WTC11 (cell line): ENCODE measurements at regions not wholly inside any gene's neighbourhood (a gene's known extent, or its start where the extent isn't known, plus 50 kb on each side); places are given as distances from the start of the nearest gene placed in this dataset.

Experiments
- ATAC-seq: fragments of 200-7000 bp; cut with Tn5 transposase; 2 replicates; pipeline ENCODE4 v1.10.0; 2021; ENCODE audit warnings: mild to moderate bottlenecking, moderate library complexity
- CTCF ChIA-PET: fragments of 300-600 bp; sonication (Branson Sonifier 250); formaldehyde crosslinking; loops from one replicate; lab custom pipeline; 2021; ENCODE audit warnings: antibody characterized with exemption; lab: Charles Lee
- POLR2A ChIA-PET: fragments of 350-600 bp; sonication (Branson Sonifier 250); formaldehyde crosslinking; loops from one replicate; lab custom pipeline; 2021; ENCODE audit warnings: antibody characterized with exemption; lab: Charles Lee
- DNase-seq: peaks from one replicate; pipeline ENCODE4 v3.0.0; 2021; ENCODE audit warnings: low spot score
- H3K27ac Mint-ChIP-seq: 2 replicates; pipeline ENCODE4 v1.8.0; 2021; ENCODE audit warnings: mixed read lengths
- H3K27me3 Mint-ChIP-seq: 2 replicates; pipeline ENCODE4 v1.8.0; 2021; ENCODE audit warnings: low read depth, mild to moderate bottlenecking, moderate library complexity, mixed read lengths
- H3K36me3 Mint-ChIP-seq: 2 replicates; pipeline ENCODE4 v1.8.0; 2021; ENCODE audit warnings: mixed read lengths
- H3K4me1 Mint-ChIP-seq: 2 replicates; pipeline ENCODE4 v1.8.0; 2022; ENCODE audit warnings: mixed read lengths
- H3K4me3 Mint-ChIP-seq: 2 replicates; pipeline ENCODE4 v1.8.0; 2021; ENCODE audit warnings: mild to moderate bottlenecking, moderate library complexity, mixed read lengths
- H3K9me3 Mint-ChIP-seq: 2 replicates; pipeline ENCODE4 v1.8.0; 2021; ENCODE audit warnings: mixed read lengths
- CBFB ChIP-seq: sonication (generic); formaldehyde crosslinking; IDR thresholded peaks from 2 replicates; pipeline ENCODE4 v1.8.1; 2022; ENCODE audit warnings: mild to moderate bottlenecking, low read depth, missing genetic modification reagents
- GABPB1 ChIP-seq: sonication (generic); formaldehyde crosslinking; IDR thresholded peaks from 2 replicates; pipeline ENCODE4 v1.8.1; 2023; ENCODE audit warnings: mild to moderate bottlenecking, missing genetic modification reagents
- HMGA2 ChIP-seq: fragments of 250-450 bp; sonication (Bioruptor Pico); IDR thresholded peaks from 2 replicates; pipeline ENCODE4 v1.4.0; 2021; ENCODE audit warnings: mild to moderate bottlenecking, moderate library complexity
- IRF1 ChIP-seq: sonication (generic); formaldehyde crosslinking; IDR thresholded peaks from 2 replicates; pipeline ENCODE4 v1.8.0; 2023; ENCODE audit warnings: missing genetic modification reagents
- IRF2 ChIP-seq: sonication (generic); formaldehyde crosslinking; IDR thresholded peaks from 2 replicates; pipeline ENCODE4 v1.8.0; 2022; ENCODE audit warnings: low read depth, missing genetic modification reagents, borderline replicate concordance
- JAZF1 ChIP-seq: fragments of 250-450 bp; sonication (Bioruptor Pico); IDR thresholded peaks from 2 replicates; pipeline ENCODE4 v1.9.0; 2021; ENCODE audit warnings: moderate library complexity, mild to moderate bottlenecking, inconsistent platforms
- JUN ChIP-seq: sonication (generic); formaldehyde crosslinking; IDR thresholded peaks from 2 replicates; pipeline ENCODE4 v1.8.0; 2023; ENCODE audit warnings: mild to moderate bottlenecking, missing genetic modification reagents
- MYBL2 ChIP-seq: sonication (generic); formaldehyde crosslinking; IDR thresholded peaks from 2 replicates; pipeline ENCODE4 v1.8.1; 2023; ENCODE audit warnings: mild to moderate bottlenecking, moderate library complexity, missing genetic modification reagents
- NFE2L1 ChIP-seq: sonication (generic); formaldehyde crosslinking; IDR thresholded peaks from 2 replicates; pipeline ENCODE4 v1.8.1; 2023; ENCODE audit warnings: missing genetic modification reagents
- NR1H2 ChIP-seq: sonication (generic); formaldehyde crosslinking; IDR thresholded peaks from 2 replicates; pipeline ENCODE4 v1.9.0; 2021; ENCODE audit warnings: mild to moderate bottlenecking, moderate library complexity, missing genetic modification reagents
- RELA ChIP-seq: sonication (generic); formaldehyde crosslinking; IDR thresholded peaks from 2 replicates; pipeline ENCODE4 v1.8.1; 2022; ENCODE audit warnings: missing genetic modification reagents, mild to moderate bottlenecking, borderline replicate concordance
- SMAD4 ChIP-seq: sonication (generic); formaldehyde crosslinking; IDR thresholded peaks from 2 replicates; pipeline ENCODE4 v1.8.0; 2022; ENCODE audit warnings: mild to moderate bottlenecking, missing genetic modification reagents
- STAT6 ChIP-seq: sonication (generic); formaldehyde crosslinking; conservative IDR thresholded peaks from 2 replicates; pipeline ENCODE4 v1.8.1; 2023; ENCODE audit warnings: mild to moderate bottlenecking, low read depth, missing genetic modification reagents, moderate library complexity
- TP53 ChIP-seq: sonication (generic); formaldehyde crosslinking; IDR thresholded peaks from 2 replicates; pipeline ENCODE4 v1.8.1; 2023; ENCODE audit warnings: mild to moderate bottlenecking, missing genetic modification reagents
- ZNF232 ChIP-seq: sonication (generic); formaldehyde crosslinking; IDR thresholded peaks from 2 replicates; pipeline ENCODE4 v1.8.0; 2022; ENCODE audit warnings: mild to moderate bottlenecking, missing genetic modification reagents
- ZNF317 ChIP-seq: sonication (generic); formaldehyde crosslinking; IDR thresholded peaks from 2 replicates; pipeline ENCODE4 v1.8.1; 2023; ENCODE audit warnings: low read depth, mild to moderate bottlenecking, moderate library complexity, missing genetic modification reagents, borderline replicate concordance
- ZNF423 ChIP-seq: fragments of 250-450 bp; sonication (Bioruptor Pico); IDR thresholded peaks from 2 replicates; pipeline ENCODE4 v2.1.2; 2022; ENCODE audit warnings: mild to moderate bottlenecking, moderate library complexity
- ZNF671 ChIP-seq: fragments of 250-450 bp; sonication (Bioruptor Pico); IDR thresholded peaks from 2 replicates; pipeline ENCODE4 v1.8.0; 2021; ENCODE audit warnings: mild to moderate bottlenecking
- TF ChIP-seq, protein P1 (sequence below): fragments of 250-450 bp; sonication (Bioruptor Pico); IDR thresholded peaks from 2 replicates; pipeline ENCODE4 v2.1.2; 2022; ENCODE audit warnings: mild to moderate bottlenecking, moderate library complexity
- TF ChIP-seq, protein P2 (sequence below): sonication (generic); formaldehyde crosslinking; IDR thresholded peaks from 2 replicates; pipeline ENCODE4 v1.8.1; 2022; ENCODE audit warnings: low read depth, mild to moderate bottlenecking, moderate library complexity, missing genetic modification reagents, borderline replicate concordance
- TF ChIP-seq, protein P3 (sequence below): sonication (generic); formaldehyde crosslinking; IDR thresholded peaks from 2 replicates; pipeline ENCODE4 v1.8.1; 2023; ENCODE audit warnings: mild to moderate bottlenecking, missing genetic modification reagents, moderate library complexity
- TF ChIP-seq, protein P4 (sequence below): sonication (generic); formaldehyde crosslinking; IDR thresholded peaks from 2 replicates; pipeline ENCODE4 v1.8.1; 2022; ENCODE audit warnings: mild to moderate bottlenecking, moderate library complexity, missing genetic modification reagents
- TF ChIP-seq, protein P5 (sequence below): sonication (generic); formaldehyde crosslinking; IDR thresholded peaks from 2 replicates; pipeline ENCODE4 v1.8.1; 2023; ENCODE audit warnings: mild to moderate bottlenecking, missing genetic modification reagents, borderline replicate concordance

GRCh38 chr7:52764492-52765169 is 270.8 kb upstream of the POM121L12 start:
- Mint-ChIP-seq H3K36me3 (no peaks in the 10 kb centered on the region), H3K27me3 (no peaks in the 10 kb centered on the region), H3K9me3 (no peaks in the 10 kb centered on the region), H3K27ac (no peak overlapping the region), H3K4me3 (no peak overlapping the region), H3K4me1 (no peaks in the 10 kb centered on the region)
- ATAC-seq (no peak), DNase-seq (no peak)
- no peak for TF ChIP-seq ZNF317
- TF ChIP-seq STAT6 (CRISPR knock-in tag): no peak
- ChIA-PET POLR2A (no interaction called here), CTCF (no interaction called here)

GRCh38 chr7:52758356-52758755 is 277.1 kb upstream of the POM121L12 start:
- no peak for ATAC-seq
- TF ChIP-seq NR1H2 (CRISPR knock-in tag) (no peak), NFE2L1 (no peak), TP53 (CRISPR knock-in tag) (no peak), ZNF671 (no peak), SMAD4 (CRISPR knock-in tag) (no peak), GABPB1 (no peak), IRF1 (no peak), CBFB (CRISPR knock-in tag) (no peak), JUN (no peak)
- TF ChIP-seq, protein P1, sequence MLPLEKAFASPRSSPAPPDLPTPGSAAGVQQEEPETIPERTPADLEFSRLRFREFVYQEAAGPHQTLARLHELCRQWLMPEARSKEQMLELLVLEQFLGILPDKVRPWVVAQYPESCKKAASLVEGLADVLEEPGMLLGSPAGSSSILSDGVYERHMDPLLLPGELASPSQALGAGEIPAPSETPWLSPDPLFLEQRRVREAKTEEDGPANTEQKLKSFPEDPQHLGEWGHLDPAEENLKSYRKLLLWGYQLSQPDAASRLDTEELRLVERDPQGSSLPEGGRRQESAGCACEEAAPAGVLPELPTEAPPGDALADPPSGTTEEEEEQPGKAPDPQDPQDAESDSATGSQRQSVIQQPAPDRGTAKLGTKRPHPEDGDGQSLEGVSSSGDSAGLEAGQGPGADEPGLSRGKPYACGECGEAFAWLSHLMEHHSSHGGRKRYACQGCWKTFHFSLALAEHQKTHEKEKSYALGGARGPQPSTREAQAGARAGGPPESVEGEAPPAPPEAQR (CRISPR knock-in tag): no peak
- TF ChIP-seq, protein P2, sequence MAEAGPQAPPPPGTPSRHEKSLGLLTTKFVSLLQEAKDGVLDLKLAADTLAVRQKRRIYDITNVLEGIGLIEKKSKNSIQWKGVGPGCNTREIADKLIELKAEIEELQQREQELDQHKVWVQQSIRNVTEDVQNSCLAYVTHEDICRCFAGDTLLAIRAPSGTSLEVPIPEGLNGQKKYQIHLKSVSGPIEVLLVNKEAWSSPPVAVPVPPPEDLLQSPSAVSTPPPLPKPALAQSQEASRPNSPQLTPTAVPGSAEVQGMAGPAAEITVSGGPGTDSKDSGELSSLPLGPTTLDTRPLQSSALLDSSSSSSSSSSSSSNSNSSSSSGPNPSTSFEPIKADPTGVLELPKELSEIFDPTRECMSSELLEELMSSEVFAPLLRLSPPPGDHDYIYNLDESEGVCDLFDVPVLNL: no peak
- TF ChIP-seq, protein P3, sequence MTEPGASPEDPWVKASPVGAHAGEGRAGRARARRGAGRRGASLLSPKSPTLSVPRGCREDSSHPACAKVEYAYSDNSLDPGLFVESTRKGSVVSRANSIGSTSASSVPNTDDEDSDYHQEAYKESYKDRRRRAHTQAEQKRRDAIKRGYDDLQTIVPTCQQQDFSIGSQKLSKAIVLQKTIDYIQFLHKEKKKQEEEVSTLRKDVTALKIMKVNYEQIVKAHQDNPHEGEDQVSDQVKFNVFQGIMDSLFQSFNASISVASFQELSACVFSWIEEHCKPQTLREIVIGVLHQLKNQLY: no peak
- TF ChIP-seq, all 79 proteins: peak for 0
- H3K27me3 Mint-ChIP-seq: no peaks in the 10 kb centered on the region
- ChIA-PET POLR2A (no interaction called here), CTCF (no interaction called here)
- no peak overlapping the region for H3K4me3 Mint-ChIP-seq
- no peaks in the 10 kb centered on the region for H3K9me3 Mint-ChIP-seq
- no peak overlapping the region for H3K27ac Mint-ChIP-seq
- DNase-seq: no peak
- H3K36me3 Mint-ChIP-seq: no peaks in the 10 kb centered on the region
- no peaks in the 10 kb centered on the region for H3K4me1 Mint-ChIP-seq

GRCh38 chr7:52753855-52754254 is 281.6 kb upstream of the POM121L12 start:
- no peak for ATAC-seq
- DNase-seq: no peak
- H3K27me3 Mint-ChIP-seq: no peaks in the 10 kb centered on the region
- CTCF ChIA-PET: no interaction called here
- no peaks in the 10 kb centered on the region for H3K36me3 Mint-ChIP-seq
- H3K4me1 Mint-ChIP-seq: no peaks in the 10 kb centered on the region
- no peak overlapping the region for H3K4me3 Mint-ChIP-seq
- H3K27ac Mint-ChIP-seq: no peak overlapping the region
- no peaks in the 10 kb centered on the region for H3K9me3 Mint-ChIP-seq
- POLR2A ChIA-PET: no interaction called here
- TF ChIP-seq, protein P4, sequence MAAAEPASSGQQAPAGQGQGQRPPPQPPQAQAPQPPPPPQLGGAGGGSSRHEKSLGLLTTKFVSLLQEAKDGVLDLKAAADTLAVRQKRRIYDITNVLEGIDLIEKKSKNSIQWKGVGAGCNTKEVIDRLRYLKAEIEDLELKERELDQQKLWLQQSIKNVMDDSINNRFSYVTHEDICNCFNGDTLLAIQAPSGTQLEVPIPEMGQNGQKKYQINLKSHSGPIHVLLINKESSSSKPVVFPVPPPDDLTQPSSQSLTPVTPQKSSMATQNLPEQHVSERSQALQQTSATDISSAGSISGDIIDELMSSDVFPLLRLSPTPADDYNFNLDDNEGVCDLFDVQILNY: no peak
- no peak for TF ChIP-seq SMAD4 (CRISPR knock-in tag)
- TF ChIP-seq RELA (CRISPR knock-in tag): no peak
- no peak for TF ChIP-seq JAZF1
- TF ChIP-seq HMGA2 (CRISPR knock-in tag): no peak
- TF ChIP-seq, protein P5, sequence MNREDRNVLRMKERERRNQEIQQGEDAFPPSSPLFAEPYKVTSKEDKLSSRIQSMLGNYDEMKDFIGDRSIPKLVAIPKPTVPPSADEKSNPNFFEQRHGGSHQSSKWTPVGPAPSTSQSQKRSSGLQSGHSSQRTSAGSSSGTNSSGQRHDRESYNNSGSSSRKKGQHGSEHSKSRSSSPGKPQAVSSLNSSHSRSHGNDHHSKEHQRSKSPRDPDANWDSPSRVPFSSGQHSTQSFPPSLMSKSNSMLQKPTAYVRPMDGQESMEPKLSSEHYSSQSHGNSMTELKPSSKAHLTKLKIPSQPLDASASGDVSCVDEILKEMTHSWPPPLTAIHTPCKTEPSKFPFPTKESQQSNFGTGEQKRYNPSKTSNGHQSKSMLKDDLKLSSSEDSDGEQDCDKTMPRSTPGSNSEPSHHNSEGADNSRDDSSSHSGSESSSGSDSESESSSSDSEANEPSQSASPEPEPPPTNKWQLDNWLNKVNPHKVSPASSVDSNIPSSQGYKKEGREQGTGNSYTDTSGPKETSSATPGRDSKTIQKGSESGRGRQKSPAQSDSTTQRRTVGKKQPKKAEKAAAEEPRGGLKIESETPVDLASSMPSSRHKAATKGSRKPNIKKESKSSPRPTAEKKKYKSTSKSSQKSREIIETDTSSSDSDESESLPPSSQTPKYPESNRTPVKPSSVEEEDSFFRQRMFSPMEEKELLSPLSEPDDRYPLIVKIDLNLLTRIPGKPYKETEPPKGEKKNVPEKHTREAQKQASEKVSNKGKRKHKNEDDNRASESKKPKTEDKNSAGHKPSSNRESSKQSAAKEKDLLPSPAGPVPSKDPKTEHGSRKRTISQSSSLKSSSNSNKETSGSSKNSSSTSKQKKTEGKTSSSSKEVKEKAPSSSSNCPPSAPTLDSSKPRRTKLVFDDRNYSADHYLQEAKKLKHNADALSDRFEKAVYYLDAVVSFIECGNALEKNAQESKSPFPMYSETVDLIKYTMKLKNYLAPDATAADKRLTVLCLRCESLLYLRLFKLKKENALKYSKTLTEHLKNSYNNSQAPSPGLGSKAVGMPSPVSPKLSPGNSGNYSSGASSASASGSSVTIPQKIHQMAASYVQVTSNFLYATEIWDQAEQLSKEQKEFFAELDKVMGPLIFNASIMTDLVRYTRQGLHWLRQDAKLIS: no peak
- no peak for TF ChIP-seq MYBL2 (CRISPR knock-in tag)
- no peak for TF ChIP-seq IRF2 (CRISPR knock-in tag)
- no peak for TF ChIP-seq ZNF423
- TF ChIP-seq ZNF232 (CRISPR knock-in tag): no peak
